Skeletal muscle tissue (tissue), 3 donors: ENCODE measurements at regions not wholly inside any gene's neighbourhood (a gene's known extent, or its start where the extent isn't known, plus 50 kb on each side); places are given as distances from the start of the nearest gene placed in this dataset.

Source experiments
- H3K27ac ChIP-seq: one replicate; pipeline ENCODE4 v1.7.0; 2013; ENCODE audit warnings: mild to moderate bottlenecking, low read depth, low read length, inconsistent platforms
- H3K27me3 ChIP-seq, 3 donors: one replicate each; pipeline ENCODE4 v1.7.0; 2013; ENCODE audit warnings: low read length in 3 of 3; ENCODE audit not compliant: control insufficient read depth in 3 of 3, insufficient read depth in 3 of 3
- H3K36me3 ChIP-seq, 3 donors: one replicate each; pipeline ENCODE4 v1.7.0; 2013; ENCODE audit warnings: low read length in 3 of 3; ENCODE audit not compliant: control insufficient read depth in 3 of 3, insufficient read depth in 3 of 3
- H3K4me1 ChIP-seq, 3 donors: one replicate each; pipeline ENCODE4 v1.7.0; 2013; ENCODE audit warnings: low read length in 3 of 3, mild to moderate bottlenecking in 3 of 3; ENCODE audit not compliant: control insufficient read depth in 3 of 3, insufficient read depth in 3 of 3
- H3K4me3 ChIP-seq, 3 donors: one replicate each; pipeline ENCODE4 v1.7.0; 2013; ENCODE audit warnings: low read length in 3 of 3
- H3K9ac ChIP-seq, 3 donors: one replicate each; pipeline ENCODE4 v1.7.0; 2013; ENCODE audit warnings: low read length in 3 of 3, mild to moderate bottlenecking in 3 of 3, moderate library complexity in 2 of 3, low read depth in 1 of 3
- H3K9me3 ChIP-seq, 3 donors: one replicate each; pipeline ENCODE4 v1.7.0; 2013; ENCODE audit warnings: low read length in 3 of 3; ENCODE audit not compliant: control insufficient read depth in 3 of 3
- donor health status: Osteomylitis.

DNA sequence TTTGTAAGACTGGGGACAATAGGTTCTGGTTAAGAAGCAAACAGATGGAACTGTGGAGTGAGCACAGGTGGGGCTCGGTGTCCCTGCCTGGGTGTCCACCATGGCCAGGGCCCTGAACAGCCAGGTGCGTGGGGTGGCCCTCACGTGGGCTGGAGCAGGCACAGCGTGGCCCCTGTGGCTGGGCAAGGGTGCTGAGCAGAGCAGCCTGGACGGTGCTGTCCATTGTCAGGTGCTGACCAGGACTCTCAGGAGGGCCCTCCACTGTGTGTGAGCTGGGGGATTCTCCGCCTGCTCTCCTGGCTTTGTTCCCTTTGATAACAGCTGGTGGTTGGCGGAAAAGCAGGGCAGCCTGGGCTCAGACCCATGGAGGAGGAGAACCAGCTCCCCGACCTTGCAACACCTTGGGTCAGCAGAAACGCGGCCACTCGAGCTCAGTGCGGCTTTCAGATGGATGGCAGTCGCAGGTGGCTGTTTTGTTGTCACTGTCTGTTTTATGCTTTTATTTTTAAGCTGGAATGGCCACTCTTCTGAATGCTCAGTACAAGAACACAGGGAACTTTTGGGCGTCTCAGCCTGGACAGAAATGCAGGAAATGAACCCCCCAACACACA is 273.9 kb upstream of the ADARB2 start:
- Histone ChIP-seq H3K27me3 (no peaks in the 10 kb centered on the region), H3K27ac (no peak overlapping the region), H3K4me1 (no peaks in the 10 kb centered on the region), H3K36me3 (no peaks in the 10 kb centered on the region), H3K4me3 (no peak overlapping the region), H3K9ac (no peak overlapping the region), H3K9me3 (no peaks in the 10 kb centered on the region)

DNA sequence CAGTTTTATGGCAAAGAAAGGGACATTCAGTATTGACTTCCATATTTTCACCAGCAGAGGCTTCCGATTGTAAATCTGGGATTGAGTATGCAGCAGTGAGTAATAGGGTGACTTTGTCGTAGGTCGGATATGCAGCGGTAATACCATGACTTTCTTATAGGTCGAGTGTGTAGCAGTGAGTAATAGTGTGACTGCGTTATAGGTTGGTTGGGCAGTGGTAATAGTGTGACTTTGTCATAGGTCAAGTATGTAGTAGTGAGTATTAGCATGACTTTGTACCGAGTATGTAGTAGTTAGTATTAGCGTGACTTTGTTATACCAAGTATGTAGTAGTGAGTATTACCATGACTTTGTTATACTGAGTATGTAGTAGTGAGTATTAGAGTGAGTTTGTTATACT is 268.2 kb upstream of the ADARB2 start:
- H3K27me3 ChIP-seq, result no peaks in the 10 kb centered on the region
- no peaks in the 10 kb centered on the region for H3K4me1 ChIP-seq
- no peaks in the 10 kb centered on the region for H3K36me3 ChIP-seq
- no peaks in the 10 kb centered on the region for H3K9me3 ChIP-seq
- H3K27ac ChIP-seq, result no peak overlapping the region
- no peak overlapping the region for H3K9ac ChIP-seq
- no peak overlapping the region for H3K4me3 ChIP-seq

DNA sequence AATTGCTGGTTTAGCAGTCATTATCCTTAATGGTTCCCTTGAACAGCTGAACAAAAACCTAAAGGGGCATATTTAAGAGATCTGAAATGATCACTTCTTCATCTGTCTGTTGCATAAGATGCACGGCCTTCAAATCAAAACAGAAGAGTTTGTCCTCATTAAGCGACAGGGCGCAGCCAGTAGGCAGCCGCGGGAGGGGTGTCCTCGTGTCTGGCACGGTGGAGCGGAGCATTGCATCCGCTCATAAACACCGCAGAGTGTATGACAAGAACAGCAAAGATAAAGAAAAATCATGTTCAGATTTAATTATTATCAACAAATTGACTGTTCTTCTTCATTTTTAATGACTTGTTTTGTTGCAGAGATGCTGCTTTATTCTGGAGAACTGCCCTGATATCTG is 255.6 kb upstream of the ADARB2 start:
- Histone ChIP-seq H3K9ac (no peak overlapping the region), H3K36me3 (no peaks in the 10 kb centered on the region), H3K9me3 (peaks cover 0 to 2% (median 0%) of the 10 kb centered on the region in 3 donors), H3K4me3 (no peak overlapping the region), H3K27ac (no peak overlapping the region), H3K4me1 (no peaks in the 10 kb centered on the region), H3K27me3 (no peaks in the 10 kb centered on the region)

DNA sequence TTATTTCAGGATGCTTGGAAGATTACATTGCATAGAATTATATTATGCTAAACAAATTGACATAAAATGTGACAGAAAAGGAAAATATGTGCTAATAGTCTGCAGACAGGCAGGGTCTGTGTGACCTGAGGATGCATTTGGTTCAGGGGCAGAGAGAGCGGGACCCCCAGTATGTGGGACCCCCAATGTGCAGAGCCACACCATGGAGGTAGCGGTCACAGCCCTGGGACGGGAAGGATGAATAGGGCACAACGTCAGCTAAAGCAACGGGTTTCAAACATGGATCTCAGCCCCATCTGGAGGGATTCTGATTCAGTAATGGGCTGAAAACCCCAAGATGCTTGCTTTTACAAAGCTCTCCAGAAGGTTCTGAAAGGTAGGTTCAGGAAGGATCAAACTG is 251.8 kb upstream of the ADARB2 start:
- Histone ChIP-seq H3K27me3 (no peaks in the 10 kb centered on the region), H3K9ac (no peak overlapping the region), H3K27ac (no peak overlapping the region), H3K4me3 (no peak overlapping the region), H3K9me3 (no peaks in the 10 kb centered on the region), H3K36me3 (no peaks in the 10 kb centered on the region), H3K4me1 (no peaks in the 10 kb centered on the region)

DNA sequence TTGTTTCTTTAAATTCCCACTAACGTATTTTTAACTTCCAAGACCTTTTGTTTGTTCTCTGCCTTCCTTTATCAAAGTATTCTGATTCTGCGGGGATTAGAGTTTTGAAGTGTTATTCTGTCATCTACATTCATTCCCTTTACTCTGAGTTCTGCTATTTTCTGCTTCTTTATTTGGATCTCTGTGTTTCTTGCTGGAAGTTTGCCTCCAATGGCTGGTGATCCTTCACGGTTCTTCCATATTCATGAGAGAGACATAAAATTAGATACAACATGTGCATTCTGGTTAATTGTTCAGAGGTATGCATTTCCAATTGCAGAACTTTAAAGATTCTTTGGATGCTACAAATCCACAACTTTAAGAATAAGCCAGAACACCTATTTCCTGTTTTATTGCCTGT is 244.7 kb upstream of the ADARB2 start:
- Histone ChIP-seq H3K36me3 (no peaks in the 10 kb centered on the region), H3K9ac (no peak overlapping the region), H3K9me3 (peaks cover 0 to 4% (median 3%) of the 10 kb centered on the region in 3 donors), H3K4me3 (no peak overlapping the region), H3K27me3 (no peaks in the 10 kb centered on the region), H3K4me1 (no peaks in the 10 kb centered on the region), H3K27ac (no peak overlapping the region)

DNA sequence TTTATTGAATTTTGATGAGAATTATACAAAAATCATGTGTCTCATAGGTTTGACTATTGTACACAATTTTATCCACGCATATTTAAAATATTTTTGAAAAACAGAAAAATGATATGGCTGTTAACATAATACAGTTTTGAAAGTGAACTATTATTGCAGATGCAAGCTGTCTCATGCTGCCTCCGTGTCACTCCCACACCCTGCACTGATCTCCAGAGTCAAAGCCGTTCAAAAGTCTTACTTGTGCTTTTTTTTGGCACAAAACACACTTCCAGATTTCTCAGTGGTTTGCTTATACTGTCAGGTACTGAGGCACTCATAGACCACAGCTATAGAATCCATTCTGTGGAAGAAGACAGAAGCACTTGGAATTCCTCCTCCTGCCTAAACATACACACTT is 243.1 kb upstream of the ADARB2 start:
- H3K27me3 ChIP-seq, result no peaks in the 10 kb centered on the region
- no peak overlapping the region for H3K27ac ChIP-seq
- peaks cover 0 to 4% (median 3%) of the 10 kb centered on the region in 3 donors for H3K9me3 ChIP-seq
- no peak overlapping the region for H3K4me3 ChIP-seq
- H3K36me3 ChIP-seq, result no peaks in the 10 kb centered on the region
- no peak overlapping the region for H3K9ac ChIP-seq
- H3K4me1 ChIP-seq, result no peaks in the 10 kb centered on the region

DNA sequence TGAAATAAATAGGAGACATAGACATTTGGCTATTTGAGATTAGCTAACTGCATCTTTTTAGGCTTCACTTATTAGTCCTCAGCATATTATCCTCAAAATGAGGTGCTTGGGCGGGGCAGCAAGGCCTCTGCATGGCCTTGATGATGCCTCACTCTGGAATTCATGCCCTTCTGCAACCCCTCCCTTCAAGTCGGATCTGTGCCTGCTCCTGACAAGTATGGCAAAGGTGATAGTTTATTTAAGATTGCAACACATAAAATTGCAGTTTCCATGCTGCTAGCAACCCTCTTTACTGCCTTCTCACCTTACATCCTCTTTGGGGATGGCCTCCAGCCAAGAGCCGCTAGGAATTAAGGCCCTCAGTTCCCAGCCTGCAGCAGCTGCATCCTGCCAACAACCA is 241.3 kb upstream of the ADARB2 start:
- H3K4me3 ChIP-seq, result no peak overlapping the region
- H3K9me3 ChIP-seq, result peaks cover 0 to 4% (median 3%) of the 10 kb centered on the region in 3 donors
- H3K27ac ChIP-seq, result no peak overlapping the region
- no peaks in the 10 kb centered on the region for H3K36me3 ChIP-seq
- H3K27me3 ChIP-seq, result no peaks in the 10 kb centered on the region
- H3K4me1 ChIP-seq, result no peaks in the 10 kb centered on the region
- no peak overlapping the region for H3K9ac ChIP-seq

DNA sequence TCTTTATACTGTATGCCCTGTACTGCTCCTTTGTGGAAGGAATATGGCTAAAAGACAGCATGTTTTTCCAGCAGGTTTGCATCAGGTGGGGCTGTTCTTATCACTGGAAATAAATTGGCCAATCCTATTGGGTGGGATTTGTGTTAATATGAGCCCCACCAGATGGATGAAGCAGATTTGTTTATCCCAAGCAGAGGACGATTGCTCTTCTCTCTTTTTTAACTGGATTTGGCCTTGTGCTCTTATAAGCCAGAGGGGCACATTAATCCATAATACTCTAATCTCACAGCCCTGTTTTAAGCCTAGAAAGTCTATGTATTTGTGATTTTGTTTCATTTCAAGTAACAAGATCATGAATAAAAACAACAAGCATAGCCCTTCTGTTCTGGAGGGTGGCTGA is 240.1 kb upstream of the ADARB2 start:
- Histone ChIP-seq H3K27ac (no peak overlapping the region), H3K4me3 (no peak overlapping the region), H3K9me3 (peaks cover 0 to 4% (median 3%) of the 10 kb centered on the region in 3 donors), H3K36me3 (no peaks in the 10 kb centered on the region), H3K9ac (no peak overlapping the region), H3K4me1 (no peaks in the 10 kb centered on the region), H3K27me3 (no peaks in the 10 kb centered on the region)

DNA sequence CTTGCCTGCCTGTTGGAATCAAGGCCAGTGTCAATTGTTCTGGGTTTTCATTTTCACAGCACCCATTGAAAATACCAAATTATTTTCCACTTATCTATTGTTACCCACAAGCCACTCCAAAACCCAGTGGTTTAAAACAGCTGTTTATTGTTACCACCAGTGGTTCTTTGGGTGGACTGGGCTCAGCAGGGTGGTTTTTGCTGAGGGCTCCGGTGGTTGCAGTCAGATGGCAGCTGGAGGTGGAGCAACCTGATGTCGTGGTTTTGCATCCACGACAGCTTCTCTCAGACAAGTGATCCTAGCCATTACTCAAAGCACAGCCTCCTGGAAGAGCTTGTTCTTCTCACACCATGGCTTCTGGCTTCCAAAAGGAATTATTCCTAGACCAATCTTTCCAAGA is 235.1 kb upstream of the ADARB2 start:
- Histone ChIP-seq H3K4me1 (no peaks in the 10 kb centered on the region), H3K27ac (no peak overlapping the region), H3K9ac (no peak overlapping the region), H3K9me3 (peaks cover 0 to 3% (median 0%) of the 10 kb centered on the region in 3 donors), H3K27me3 (peaks cover 0 to 3% (median 0%) of the 10 kb centered on the region in 3 donors), H3K36me3 (no peaks in the 10 kb centered on the region), H3K4me3 (no peak overlapping the region)

DNA sequence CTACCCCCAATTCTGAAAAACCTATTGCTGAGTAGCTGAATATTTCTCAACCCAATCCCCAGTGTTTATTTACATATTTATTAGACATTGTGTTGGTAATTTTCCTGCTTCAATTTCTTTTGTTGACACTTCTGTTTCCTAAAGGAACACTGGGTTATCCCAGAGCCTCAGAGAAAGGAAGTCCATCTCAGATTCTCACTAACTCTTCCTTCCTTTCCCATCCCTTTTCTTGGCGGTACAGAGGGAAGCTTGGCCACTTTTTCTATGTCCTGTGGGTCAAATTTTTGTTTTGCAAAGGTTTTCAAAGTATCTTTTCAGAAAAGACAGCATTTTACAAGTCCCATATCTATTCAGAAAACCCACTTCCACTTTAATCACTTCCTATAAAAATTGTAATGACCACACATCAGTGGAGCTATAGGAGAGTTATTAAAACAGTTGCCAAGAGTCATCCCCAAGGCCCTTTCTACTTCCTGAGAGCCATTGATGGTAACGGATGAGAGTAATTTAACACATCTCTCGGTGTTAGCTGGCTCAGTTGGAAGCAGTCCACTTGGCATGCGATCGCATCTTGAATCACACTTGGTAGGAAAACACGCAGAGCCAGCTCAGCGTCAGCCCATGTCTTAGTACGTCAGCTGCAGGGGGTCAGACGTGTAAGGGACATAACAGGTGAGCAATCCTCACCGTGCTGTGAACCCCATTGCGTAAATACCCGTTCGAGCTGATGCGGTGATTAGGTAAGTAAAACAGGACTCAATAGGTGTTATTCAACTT is 231.1 kb upstream of the ADARB2 start:
- Histone ChIP-seq H3K27me3 (peaks cover 0 to 3% (median 0%) of the 10 kb centered on the region in 3 donors), H3K36me3 (no peaks in the 10 kb centered on the region), H3K9ac (no peak overlapping the region), H3K9me3 (peaks cover 0 to 3% (median 0%) of the 10 kb centered on the region in 3 donors), H3K27ac (no peak overlapping the region), H3K4me1 (no peaks in the 10 kb centered on the region), H3K4me3 (no peak overlapping the region)
